ENCODE measurements at regions not wholly inside any gene's neighbourhood (a gene's known extent, or its start where the extent isn't known, plus 50 kb on each side); places are given as distances from the start of the nearest gene placed in this dataset.

GRCh38 chr2:5986801-5987787 is 294.9 kb downstream of the SOX11 start:
- no CpG with 5 or more reads among the region's 12 CpGs for WGBS (ENCODE audit: extremely low coverage, insufficient coverage, low lambda C conversion rate)
- H3K79me2 ChIP-seq (ENCODE audit: control insufficient read depth, insufficient read depth, low read length), result no peaks in the 10 kb centered on the region

DNA sequence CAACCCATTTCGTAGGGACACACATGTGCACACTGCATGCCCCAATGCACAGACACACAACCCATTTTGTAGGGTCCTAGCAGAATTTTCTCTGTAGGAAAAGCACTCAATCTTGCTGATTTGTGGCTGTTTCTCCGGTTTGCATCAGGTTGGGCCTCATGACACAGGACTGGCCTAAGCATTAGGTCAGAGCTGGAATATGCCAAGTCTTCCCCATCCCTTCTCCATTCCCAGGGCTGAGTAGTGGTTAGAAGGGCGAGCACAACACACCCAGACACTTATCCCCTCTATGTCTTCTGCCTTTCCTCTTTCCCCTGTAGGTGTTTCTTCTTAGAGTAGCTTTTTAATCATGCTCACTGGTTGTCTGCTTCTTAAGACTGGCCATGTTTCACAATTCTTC is 295.9 kb downstream of the SOX11 start:
- no peaks in the 10 kb centered on the region for H3K79me2 ChIP-seq (ENCODE audit: control insufficient read depth, insufficient read depth, low read length)
- WGBS (ENCODE audit: extremely low coverage, insufficient coverage, low lambda C conversion rate), result no CpG with 5 or more reads among the region's 3 CpGs
- H3K56ac ChIP-seq (ENCODE audit: low read length), result no peak overlapping the region
- H3K18ac ChIP-seq (ENCODE audit: low read length), result no peak overlapping the region
- no peak overlapping the region for H3K4ac ChIP-seq (ENCODE audit: low read depth, low read length)
- no peak overlapping the region for H3K27ac ChIP-seq (ENCODE audit: low read depth, low read length)
- H4K5ac ChIP-seq (ENCODE audit: low read length), result no peak overlapping the region
- no peak overlapping the region for H2BK120ac ChIP-seq (ENCODE audit: low read depth, low read length)
- no peak overlapping the region for H3K9ac ChIP-seq (ENCODE audit: low read length)
- H4K8ac ChIP-seq (ENCODE audit: low read depth, low read length), result no peak overlapping the region
- H2BK15ac ChIP-seq (replicated peaks; ENCODE audit: low read depth), result no peak overlapping the region
- H3K27me3 ChIP-seq (ENCODE audit: insufficient read depth, low read length, poor library complexity), result no peaks in the 10 kb centered on the region
- no peak overlapping the region for H3K4me3 ChIP-seq (ENCODE audit: low read length)
- H3K4me2 ChIP-seq (ENCODE audit: low read length), result no peak overlapping the region
- H3K23ac ChIP-seq (ENCODE audit: low read length), result no peak overlapping the region
- no peaks in the 10 kb centered on the region for H3K36me3 ChIP-seq (ENCODE audit: control insufficient read depth, insufficient read depth, low read length)
- no peaks in the 10 kb centered on the region for H3K79me1 ChIP-seq (ENCODE audit: low read length)
- peak; percentile 23 for DNase-seq
- no peak overlapping the region for H2BK5ac ChIP-seq (ENCODE audit: low read length)
- no peaks in the 10 kb centered on the region for H3K4me1 ChIP-seq (ENCODE audit: control insufficient read depth, low read depth, low read length)
- H2AK5ac ChIP-seq (ENCODE audit: low read length), result no peak overlapping the region

More at GRCh38 chr2:5986801-5987787, 294.9 kb downstream of the SOX11 start:
- H3K9ac ChIP-seq (ENCODE audit: low read length), result no peak overlapping the region
- no peak overlapping the region for H3K27ac ChIP-seq (ENCODE audit: low read depth, low read length)
- no peak overlapping the region for H3K23ac ChIP-seq (ENCODE audit: low read length)
- H3K4me2 ChIP-seq (ENCODE audit: low read length), result no peak overlapping the region
- H3K27me3 ChIP-seq (ENCODE audit: insufficient read depth, low read length, poor library complexity), result no peaks in the 10 kb centered on the region
- no peak overlapping the region for H2AK5ac ChIP-seq (ENCODE audit: low read length)
- H3K4ac ChIP-seq (ENCODE audit: low read depth, low read length), result no peak overlapping the region
- no peak overlapping the region for H2BK120ac ChIP-seq (ENCODE audit: low read depth, low read length)
- no peak overlapping the region for H2BK5ac ChIP-seq (ENCODE audit: low read length)
- H4K5ac ChIP-seq (ENCODE audit: low read length), result no peak overlapping the region
- no peak overlapping the region for H4K8ac ChIP-seq (ENCODE audit: low read depth, low read length)
- H3K36me3 ChIP-seq (ENCODE audit: control insufficient read depth, insufficient read depth, low read length), result no peaks in the 10 kb centered on the region
- DNase-seq, result no peak
- no peaks in the 10 kb centered on the region for H3K79me1 ChIP-seq (ENCODE audit: low read length)
- H2BK15ac ChIP-seq (replicated peaks; ENCODE audit: low read depth), result no peak overlapping the region
- no peak overlapping the region for H3K56ac ChIP-seq (ENCODE audit: low read length)
- H3K4me3 ChIP-seq (ENCODE audit: low read length), result no peak overlapping the region
- H3K4me1 ChIP-seq (ENCODE audit: control insufficient read depth, low read depth, low read length), result no peaks in the 10 kb centered on the region
- no peak overlapping the region for H3K18ac ChIP-seq (ENCODE audit: low read length)

DNA sequence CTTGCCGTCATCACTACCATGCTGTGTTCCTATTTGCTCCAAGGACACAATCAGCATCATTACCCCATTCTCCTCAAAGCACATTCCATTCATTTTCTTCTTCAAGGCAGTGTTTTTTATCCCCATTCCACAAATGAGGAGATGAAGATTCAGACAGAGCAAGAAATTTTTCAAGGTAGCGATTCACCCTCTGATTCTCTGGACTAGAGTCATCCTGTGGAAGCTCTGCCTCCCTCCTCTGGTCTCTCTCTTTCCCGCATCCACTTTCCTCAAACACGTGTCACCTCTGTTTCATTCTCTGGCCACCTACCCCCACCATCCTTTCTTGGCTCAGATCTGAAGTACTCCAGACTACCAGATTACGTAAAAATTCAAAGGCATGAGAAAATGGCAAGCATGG is 297.9 kb downstream of the SOX11 start:
- no peak overlapping the region for H3K18ac ChIP-seq (ENCODE audit: low read length)
- no peak overlapping the region for H2BK5ac ChIP-seq (ENCODE audit: low read length)
- H2BK120ac ChIP-seq (ENCODE audit: low read depth, low read length), result no peak overlapping the region
- no peaks in the 10 kb centered on the region for H3K79me2 ChIP-seq (ENCODE audit: control insufficient read depth, insufficient read depth, low read length)
- no peaks in the 10 kb centered on the region for H3K4me1 ChIP-seq (ENCODE audit: control insufficient read depth, low read depth, low read length)
- no peak overlapping the region for H2AK5ac ChIP-seq (ENCODE audit: low read length)
- H3K9ac ChIP-seq (ENCODE audit: low read length), result no peak overlapping the region
- H3K79me1 ChIP-seq (ENCODE audit: low read length), result no peaks in the 10 kb centered on the region
- no peak overlapping the region for H4K5ac ChIP-seq (ENCODE audit: low read length)
- peak; percentile 50 for DNase-seq
- no peak overlapping the region for H3K4me3 ChIP-seq (ENCODE audit: low read length)
- no peak overlapping the region for H3K4ac ChIP-seq (ENCODE audit: low read depth, low read length)
- H3K56ac ChIP-seq (ENCODE audit: low read length), result no peak overlapping the region
- WGBS (ENCODE audit: extremely low coverage, insufficient coverage, low lambda C conversion rate), result no CpG with 5 or more reads among the region's 5 CpGs
- no peak overlapping the region for H3K27ac ChIP-seq (ENCODE audit: low read depth, low read length)
- no peak overlapping the region for H2BK15ac ChIP-seq (replicated peaks; ENCODE audit: low read depth)
- no peak overlapping the region for H3K4me2 ChIP-seq (ENCODE audit: low read length)
- no peaks in the 10 kb centered on the region for H3K27me3 ChIP-seq (ENCODE audit: insufficient read depth, low read length, poor library complexity)
- no peak overlapping the region for H3K23ac ChIP-seq (ENCODE audit: low read length)
- H4K8ac ChIP-seq (ENCODE audit: low read depth, low read length), result no peak overlapping the region
- no peaks in the 10 kb centered on the region for H3K36me3 ChIP-seq (ENCODE audit: control insufficient read depth, insufficient read depth, low read length)

DNA sequence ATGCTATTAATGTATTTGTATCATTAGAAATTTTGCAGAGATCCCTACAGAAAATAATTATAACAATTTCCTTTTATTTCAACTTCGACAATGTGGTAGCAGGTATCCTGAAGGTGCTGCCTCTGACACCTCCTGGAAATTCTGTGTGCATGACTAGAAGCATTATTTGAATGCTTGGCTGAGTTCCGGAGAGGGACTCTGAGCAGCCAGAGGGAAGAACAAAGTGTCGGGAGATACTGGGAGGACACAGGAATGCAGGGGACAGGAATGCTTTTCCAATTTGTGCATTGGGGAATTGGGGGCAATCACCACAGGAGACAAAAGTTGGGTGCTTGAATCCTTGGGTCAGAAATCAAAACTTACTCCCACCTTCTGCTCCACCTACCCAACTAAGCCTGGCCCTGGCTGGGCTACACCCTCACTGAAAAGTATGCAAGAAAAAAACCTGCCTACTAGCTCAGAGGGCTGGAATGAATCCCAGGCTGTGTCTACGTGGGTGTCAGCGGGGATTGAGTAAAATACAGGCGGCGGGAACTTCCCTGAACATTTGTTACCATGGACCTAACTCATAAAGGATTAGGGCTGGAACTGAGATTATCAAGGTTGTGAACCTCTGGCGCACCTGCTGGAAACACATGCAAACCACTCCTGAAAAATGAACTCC is 299.3 kb downstream of the SOX11 start:
- H3K23ac ChIP-seq (ENCODE audit: low read length), result no peak overlapping the region
- peak; percentile 67 for DNase-seq
- H3K56ac ChIP-seq (ENCODE audit: low read length), result no peak overlapping the region
- no peak overlapping the region for H3K9ac ChIP-seq (ENCODE audit: low read length)
- H3K79me1 ChIP-seq (ENCODE audit: low read length), result no peaks in the 10 kb centered on the region
- H3K36me3 ChIP-seq (ENCODE audit: control insufficient read depth, insufficient read depth, low read length), result no peaks in the 10 kb centered on the region
- H4K5ac ChIP-seq (ENCODE audit: low read length), result no peak overlapping the region
- no peak overlapping the region for H2BK120ac ChIP-seq (ENCODE audit: low read depth, low read length)
- H2BK15ac ChIP-seq (replicated peaks; ENCODE audit: low read depth), result no peak overlapping the region
- H3K4ac ChIP-seq (ENCODE audit: low read depth, low read length), result no peak overlapping the region
- H3K27ac ChIP-seq (ENCODE audit: low read depth, low read length), result no peak overlapping the region
- H3K4me3 ChIP-seq (ENCODE audit: low read length), result no peak overlapping the region
- H4K8ac ChIP-seq (ENCODE audit: low read depth, low read length), result no peak overlapping the region
- no peak overlapping the region for H3K4me2 ChIP-seq (ENCODE audit: low read length)
- no peak overlapping the region for H2BK5ac ChIP-seq (ENCODE audit: low read length)
- H3K79me2 ChIP-seq (ENCODE audit: control insufficient read depth, insufficient read depth, low read length), result no peaks in the 10 kb centered on the region
- WGBS (ENCODE audit: extremely low coverage, insufficient coverage, low lambda C conversion rate), result no CpG with 5 or more reads among the region's 8 CpGs
- no peak overlapping the region for H3K18ac ChIP-seq (ENCODE audit: low read length)
- H2AK5ac ChIP-seq (ENCODE audit: low read length), result no peak overlapping the region
- no peaks in the 10 kb centered on the region for H3K27me3 ChIP-seq (ENCODE audit: insufficient read depth, low read length, poor library complexity)
- no peaks in the 10 kb centered on the region for H3K4me1 ChIP-seq (ENCODE audit: control insufficient read depth, low read depth, low read length)

- Histone ChIP-seq H3K4me1 (ENCODE audit: control insufficient read depth, low read depth, low read length) (peaks cover 3% of the 10 kb centered on the region), H3K18ac (ENCODE audit: low read length) (no peak overlapping the region), H4K8ac (ENCODE audit: low read depth, low read length) (no peak overlapping the region), H3K36me3 (ENCODE audit: control insufficient read depth, insufficient read depth, low read length) (no peaks in the 10 kb centered on the region), H2AK5ac (ENCODE audit: low read length) (no peak overlapping the region), H3K4ac (ENCODE audit: low read depth, low read length) (no peak overlapping the region), H2BK15ac (replicated peaks; ENCODE audit: low read depth) (no peak overlapping the region), H3K4me2 (ENCODE audit: low read length) (no peak overlapping the region), H3K23ac (ENCODE audit: low read length) (no peak overlapping the region), H3K56ac (ENCODE audit: low read length) (no peak overlapping the region), H3K27me3 (ENCODE audit: insufficient read depth, low read length, poor library complexity) (no peaks in the 10 kb centered on the region), H4K5ac (ENCODE audit: low read length) (no peak overlapping the region), H2BK120ac (ENCODE audit: low read depth, low read length) (no peak overlapping the region), H3K9ac (ENCODE audit: low read length) (no peak overlapping the region), H2BK5ac (ENCODE audit: low read length) (no peak overlapping the region), H3K4me3 (ENCODE audit: low read length) (no peak overlapping the region), H3K27ac (ENCODE audit: low read depth, low read length) (no peak overlapping the region), H3K79me1 (ENCODE audit: low read length) (no peaks in the 10 kb centered on the region), H3K79me2 (ENCODE audit: control insufficient read depth, insufficient read depth, low read length) (no peaks in the 10 kb centered on the region)
- WGBS (ENCODE audit: extremely low coverage, insufficient coverage, low lambda C conversion rate), result no CpG with 5 or more reads among the region's 1 CpG
- DNase-seq, result no peak
Measured at GRCh38 chr2:5995832-5996231, 303.6 kb downstream of the SOX11 start.

All from mesendoderm (in vitro differentiated cells).